SU-DHL-6 (cell line): ENCODE measurements at regions not wholly inside any gene's neighbourhood (a gene's known extent, or its start where the extent isn't known, plus 50 kb on each side); places are given as distances from the start of the nearest gene placed in this dataset.
"Not testable (repeated sequence)": the region's sequence is repeated elsewhere in the genome, so short reads cannot be mapped to it uniquely, and the experiment has no call there.

Source experiments
- H2AFZ ChIP-seq: fragments of 200-600 bp; sonication (generic); 2 replicates; pipeline ENCODE4 v1.6.1; 2014; ENCODE audit warnings: low read depth, mild to moderate bottlenecking, moderate library complexity, mixed read lengths, antibody characterized with exemption, low read length; ENCODE audit not compliant: severe bottlenecking
- H3F3A ChIP-seq: fragments of 200-600 bp; shearing (Covaris generic); 2 replicates; pipeline ENCODE4 v1.6.0; 2016; ENCODE audit warnings: antibody characterized with exemption, mild to moderate bottlenecking; ENCODE audit not compliant: insufficient read depth
- H3K27ac ChIP-seq: fragments of 200-600 bp; sonication (generic); 2 replicates; pipeline ENCODE4 v1.5.1; 2016; ENCODE audit warnings: low read depth, mild to moderate bottlenecking, low read length, moderate library complexity, mixed read lengths
- H3K27me3 ChIP-seq: fragments of 200-600 bp; sonication (generic), shearing (Covaris generic); 2 replicates; pipeline ENCODE4 v1.6.0; 2014; ENCODE audit warnings: mild to moderate bottlenecking, low read length
- H3K36me3 ChIP-seq: fragments of 200-600 bp; sonication (generic); 2 replicates; pipeline ENCODE4 v1.6.1; 2014; ENCODE audit warnings: mild to moderate bottlenecking, low read length, mixed read lengths
- H3K4me2 ChIP-seq: fragments of 300-600, 200-600 bp; shearing (Covaris generic), sonication (generic); 2 replicates; pipeline ENCODE4 v1.6.0; 2014; ENCODE audit warnings: low read length, low read depth, mild to moderate bottlenecking; ENCODE audit not compliant: poor library complexity, severe bottlenecking
- H3K4me3 ChIP-seq: fragments of 200-600 bp; sonication (generic); 2 replicates; pipeline ENCODE4 v1.5.1; 2014; ENCODE audit warnings: antibody characterized with exemption, low read length, mild to moderate bottlenecking, mixed read lengths; ENCODE audit not compliant: insufficient read depth, poor library complexity, severe bottlenecking
- H3K79me2 ChIP-seq: fragments of 200-600 bp; sonication (generic); 2 replicates; pipeline ENCODE4 v1.6.1; 2014; ENCODE audit warnings: mild to moderate bottlenecking, low read length, moderate library complexity; ENCODE audit not compliant: insufficient read depth
- H3K9ac ChIP-seq: fragments of 200-600 bp; sonication (generic); 2 replicates; pipeline ENCODE4 v1.7.0; 2014; ENCODE audit warnings: mild to moderate bottlenecking, low read length
- H3K9me2 ChIP-seq: fragments of 200-600 bp; sonication (generic); replicated peaks from 2 replicates; pipeline ENCODE4 v1.6.1; 2014; ENCODE audit warnings: low read length; ENCODE audit not compliant: insufficient read depth
- H3K9me3 ChIP-seq: fragments of 200-600 bp; sonication (generic); 2 replicates; pipeline ENCODE4 v1.6.1; 2014; ENCODE audit warnings: low read length, mixed read lengths; ENCODE audit not compliant: insufficient read depth
- H4K20me1 ChIP-seq: fragments of 200-600 bp; sonication (generic); 2 replicates; pipeline ENCODE4 v1.6.1; 2014; ENCODE audit warnings: low read depth, mild to moderate bottlenecking, antibody characterized with exemption, low read length, moderate library complexity, mixed read lengths

DNA sequence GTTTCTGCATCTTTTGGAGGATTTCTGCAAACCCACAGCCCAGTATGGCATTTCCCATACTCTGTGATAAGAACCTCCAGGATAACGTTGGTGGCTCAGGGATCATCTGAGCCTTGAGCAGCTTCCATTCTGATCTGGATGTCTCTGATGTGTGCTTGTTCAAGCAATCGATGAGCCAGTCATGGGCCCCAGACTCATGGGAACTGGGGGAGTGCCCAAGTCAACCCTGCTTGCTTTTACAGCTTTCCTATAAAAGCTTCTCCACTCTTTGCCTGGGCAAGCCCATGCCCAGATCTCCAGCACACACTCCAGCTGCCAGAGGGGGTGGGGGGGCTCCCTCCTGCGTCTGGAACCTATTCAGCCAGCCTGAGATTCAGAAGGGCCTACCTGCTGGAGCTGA lies 207.6 kb upstream of the PLGLB2 start:
- not testable (repeated sequence) for H3K4me2 ChIP-seq, H3K9me2 ChIP-seq, H3F3A ChIP-seq, H4K20me1 ChIP-seq, H3K27ac ChIP-seq, H3K27me3 ChIP-seq, H3K4me3 ChIP-seq, H3K9me3 ChIP-seq, H3K36me3 ChIP-seq, H3K9ac ChIP-seq, H2AFZ ChIP-seq, H3K79me2 ChIP-seq

DNA sequence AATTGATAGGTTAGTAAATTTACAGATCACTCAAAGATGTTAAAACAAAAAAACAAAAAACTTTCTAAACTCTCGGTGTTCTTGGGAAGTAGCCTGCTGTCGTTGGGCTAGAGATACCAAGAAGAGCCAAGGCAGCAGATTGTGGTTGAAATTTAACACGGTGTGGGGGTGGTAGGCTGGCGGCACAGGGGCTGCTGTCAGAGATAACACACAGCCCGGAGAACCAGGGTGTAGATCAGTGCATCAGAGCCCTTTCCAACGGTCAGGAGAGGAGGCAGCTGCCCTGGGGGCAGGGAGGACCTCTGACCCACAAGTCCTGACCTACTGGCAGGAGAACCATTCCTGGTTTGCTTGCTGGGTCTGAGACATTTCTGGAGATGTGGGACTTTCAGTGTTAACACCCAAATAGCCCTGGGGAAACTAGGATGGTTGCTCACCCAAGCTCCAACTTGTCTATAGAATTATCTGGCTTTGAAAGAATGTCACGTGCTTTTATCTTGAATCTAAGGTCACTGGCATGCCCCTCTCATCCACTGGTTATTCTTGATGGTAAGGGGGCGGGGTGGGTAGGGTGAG lies 205.2 kb upstream of the PLGLB2 start:
- not testable (repeated sequence) for H3K9ac ChIP-seq, H3K27me3 ChIP-seq, H2AFZ ChIP-seq, H3K9me2 ChIP-seq, H3K79me2 ChIP-seq, H3K27ac ChIP-seq, H4K20me1 ChIP-seq, H3K9me3 ChIP-seq, H3F3A ChIP-seq, H3K4me3 ChIP-seq, H3K4me2 ChIP-seq, H3K36me3 ChIP-seq

DNA sequence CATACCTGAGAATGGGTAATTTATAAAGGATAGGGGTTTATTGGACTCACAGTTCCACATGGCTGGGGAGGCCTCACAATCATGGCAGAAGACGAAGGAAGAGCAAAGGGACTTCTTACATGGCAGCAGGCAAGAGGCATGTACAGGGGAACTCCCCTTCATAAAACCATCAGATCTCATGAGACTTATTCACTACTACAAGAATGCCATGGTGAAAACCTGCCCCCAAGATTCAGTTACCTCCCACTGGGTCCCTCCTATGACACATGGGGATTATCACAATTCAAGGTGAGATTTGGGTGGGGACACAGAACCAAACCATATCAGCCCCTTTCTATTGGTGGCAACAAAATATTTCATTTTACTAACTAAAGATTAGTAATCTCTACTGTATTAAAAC lies 204.1 kb upstream of the PLGLB2 start:
- H2AFZ ChIP-seq, H3K9me3 ChIP-seq, H3K4me2 ChIP-seq: not testable (repeated sequence)

DNA sequence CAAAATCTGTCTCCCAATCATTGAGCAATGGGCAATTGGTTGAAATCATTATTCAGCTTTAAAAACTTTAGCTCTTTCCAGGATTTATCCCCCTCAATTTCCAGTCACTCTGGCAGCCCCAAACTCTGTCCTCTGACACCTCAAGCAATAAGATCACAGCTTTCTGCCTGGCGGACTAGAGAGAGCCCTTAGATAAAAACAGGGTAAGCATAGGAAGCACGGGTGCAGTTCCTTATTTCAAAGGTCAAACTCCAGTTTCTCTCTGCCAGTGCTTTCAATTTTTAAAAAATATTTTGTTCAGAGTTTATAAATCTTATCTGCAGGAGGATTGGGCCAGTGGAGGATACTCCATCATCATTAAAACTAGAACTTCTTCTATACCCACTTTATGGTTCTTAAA lies 200.8 kb upstream of the PLGLB2 start:
- H3F3A ChIP-seq, H3K9me3 ChIP-seq, H3K36me3 ChIP-seq, H3K9ac ChIP-seq, H2AFZ ChIP-seq, H3K27ac ChIP-seq, H4K20me1 ChIP-seq, H3K9me2 ChIP-seq, H3K27me3 ChIP-seq, H3K79me2 ChIP-seq, H3K4me2 ChIP-seq, H3K4me3 ChIP-seq: not testable (repeated sequence)

More for the DNA sequence above, 204.1 kb upstream of the PLGLB2 start:
- not testable (repeated sequence) for H4K20me1 ChIP-seq, H3K79me2 ChIP-seq, H3K27me3 ChIP-seq, H3K36me3 ChIP-seq, H3K4me3 ChIP-seq, H3K9ac ChIP-seq, H3K9me2 ChIP-seq, H3K27ac ChIP-seq, H3F3A ChIP-seq

DNA sequence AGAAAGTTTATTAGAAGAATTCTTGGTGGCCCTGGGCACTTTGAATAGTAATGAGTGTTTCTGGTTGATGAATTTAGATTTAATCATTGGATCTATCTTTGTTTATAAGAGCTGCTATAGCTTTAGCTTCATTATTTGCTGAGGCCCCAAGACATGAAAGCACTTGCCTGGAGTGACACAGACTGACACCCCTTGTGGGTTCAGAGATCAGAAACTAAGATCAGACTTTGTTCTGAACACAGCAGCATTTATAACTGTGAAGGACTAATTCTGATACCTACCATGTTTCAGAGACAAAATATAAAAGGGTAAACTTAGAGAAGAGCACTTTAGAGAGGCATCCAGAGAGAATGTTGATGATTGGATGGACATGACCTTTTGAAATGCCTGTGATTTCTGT lies 199.9 kb upstream of the PLGLB2 start:
- H3K9me3 ChIP-seq, H3K36me3 ChIP-seq, H3K9ac ChIP-seq, H3K79me2 ChIP-seq, H3K27me3 ChIP-seq, H2AFZ ChIP-seq, H3K4me2 ChIP-seq, H3K9me2 ChIP-seq, H4K20me1 ChIP-seq, H3F3A ChIP-seq, H3K27ac ChIP-seq, H3K4me3 ChIP-seq: not testable (repeated sequence)

DNA sequence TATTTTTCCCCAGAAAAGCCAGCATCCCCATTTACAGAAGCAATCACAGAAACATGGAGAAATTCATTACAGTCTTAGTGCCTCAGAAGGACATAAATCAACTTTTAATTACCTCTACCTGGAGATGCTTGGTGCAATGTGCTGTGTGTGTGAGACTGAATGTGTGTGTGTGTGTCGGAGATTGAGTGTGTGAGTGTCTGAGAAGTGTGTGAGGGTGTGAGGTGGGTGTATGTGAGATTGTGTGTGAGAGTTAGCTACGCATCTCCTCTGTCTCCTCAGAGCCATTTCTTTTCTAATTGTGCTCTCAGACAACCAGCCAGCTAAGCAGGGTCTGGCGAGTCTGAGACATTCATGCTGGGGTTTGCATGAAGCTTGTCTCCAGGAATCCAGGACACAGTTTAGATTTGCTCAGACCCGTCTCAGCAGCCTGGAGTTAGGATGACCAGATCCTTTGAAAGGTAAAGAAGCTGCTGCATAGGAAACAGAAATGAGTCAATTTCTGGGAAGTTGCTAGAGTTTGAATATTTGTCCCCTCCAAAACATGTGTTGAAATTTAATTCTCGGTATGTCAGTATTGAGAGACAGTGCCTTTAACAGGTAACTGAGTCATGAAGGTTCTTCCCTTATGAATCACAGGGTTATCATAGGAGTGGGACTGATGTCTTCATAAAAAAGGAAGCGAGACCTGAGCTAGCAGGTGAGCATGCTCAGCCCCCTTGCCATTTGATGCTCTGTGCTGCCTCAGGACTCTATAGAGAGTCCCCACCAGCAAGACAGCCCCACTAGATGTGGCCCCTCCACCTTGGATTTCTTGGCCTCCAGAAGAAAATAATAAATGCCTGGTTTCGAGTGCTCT lies 199.0 kb upstream of the PLGLB2 start:
- not testable (repeated sequence) for H3K4me3 ChIP-seq, H3K9me2 ChIP-seq, H3K27me3 ChIP-seq, H3K4me2 ChIP-seq, H3K27ac ChIP-seq, H2AFZ ChIP-seq, H3K79me2 ChIP-seq, H3F3A ChIP-seq, H3K9me3 ChIP-seq, H4K20me1 ChIP-seq, H3K9ac ChIP-seq, H3K36me3 ChIP-seq

DNA sequence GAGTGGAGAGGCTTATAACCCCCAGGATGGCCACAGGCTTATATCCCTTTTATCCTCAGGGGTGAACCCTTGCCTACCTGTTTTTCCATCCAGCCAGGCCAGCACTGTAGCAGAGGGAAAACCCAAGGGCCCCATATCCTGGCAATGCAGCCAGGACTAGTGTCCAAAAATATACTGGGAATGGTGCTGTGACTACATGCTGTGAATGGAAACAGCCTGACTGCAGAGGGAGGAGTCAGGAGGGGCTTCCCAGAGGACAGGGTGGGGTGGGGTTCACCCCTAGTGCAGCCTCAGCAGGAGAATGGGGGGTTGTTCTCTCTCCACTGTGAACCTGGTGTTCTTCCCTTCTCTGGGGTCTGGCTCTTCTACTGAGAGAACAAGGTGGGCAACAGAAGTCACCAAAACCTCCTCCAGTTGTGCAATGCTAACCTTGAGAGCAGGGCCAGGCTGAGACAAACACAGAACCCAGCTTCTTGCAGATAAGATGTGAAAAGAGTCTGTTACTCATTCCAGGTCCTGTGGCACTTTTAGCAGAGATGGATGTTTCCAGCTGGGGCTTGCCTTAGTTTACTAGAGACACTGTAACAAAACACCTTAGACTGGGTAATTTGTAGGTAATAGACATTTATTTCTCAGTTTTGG lies 198.2 kb upstream of the PLGLB2 start:
- H3K4me2 ChIP-seq, H3K9me3 ChIP-seq: not testable (repeated sequence)

DNA sequence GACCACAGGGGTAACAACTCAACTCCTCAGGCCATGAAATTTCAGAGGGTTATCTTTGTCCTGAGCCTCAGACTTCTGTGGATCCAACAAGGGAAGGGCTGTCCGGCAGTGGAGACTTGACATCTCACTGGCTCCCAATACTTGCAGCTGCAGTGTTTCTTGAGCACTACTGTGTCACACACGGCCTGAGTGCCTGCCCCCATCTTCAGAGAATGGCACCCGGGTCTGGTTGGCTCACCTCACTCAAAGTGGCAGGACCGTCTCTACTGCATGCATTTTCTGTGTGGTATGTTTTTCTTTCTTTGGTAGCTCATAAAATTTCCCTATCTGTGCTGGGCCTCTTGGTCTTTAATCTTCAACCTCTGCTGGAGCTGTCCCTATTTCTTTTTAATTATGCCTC lies 193.2 kb upstream of the PLGLB2 start:
- H2AFZ ChIP-seq, H4K20me1 ChIP-seq, H3K79me2 ChIP-seq, H3K4me2 ChIP-seq, H3K9ac ChIP-seq, H3K9me3 ChIP-seq, H3K27ac ChIP-seq, H3K9me2 ChIP-seq, H3F3A ChIP-seq, H3K4me3 ChIP-seq, H3K36me3 ChIP-seq, H3K27me3 ChIP-seq: not testable (repeated sequence)

More for the DNA sequence above, 198.2 kb upstream of the PLGLB2 start:
- H3K36me3 ChIP-seq, H4K20me1 ChIP-seq, H3K79me2 ChIP-seq, H3F3A ChIP-seq, H2AFZ ChIP-seq, H3K9ac ChIP-seq, H3K27me3 ChIP-seq, H3K4me3 ChIP-seq, H3K27ac ChIP-seq, H3K9me2 ChIP-seq: not testable (repeated sequence)
